IMR-90 (cell line): ENCODE measurements at regions not wholly inside any gene's neighbourhood (a gene's known extent, or its start where the extent isn't known, plus 50 kb on each side); places are given as distances from the start of the nearest gene placed in this dataset.
A peak's percentile ranks its signal among the peaks of the same experiment; 100 is the strongest.

Experiments used
- ATAC-seq: fragments of 200-7000 bp; cut with Tn5 transposase; 2 replicates; pipeline ENCODE4 v1.9.1; 2020; ENCODE audit warnings: low read depth, mild to moderate bottlenecking, moderate library complexity
- BruUV-seq: library from RNA; stranded (reverse); fragments of 400-500 nt; replicated peaks from 2 replicates; lab custom pipeline; 2021; lab: Mats Ljungman, UMichigan
- CTCF ChIA-PET: fragments of 300-600 bp; formaldehyde crosslinking; extraction: SDS; loops from one replicate; lab custom pipeline; 2021; ENCODE audit warnings: antibody characterized with exemption; lab: Yijun Ruan, JAX
- POLR2A ChIA-PET: fragments of 300-600 bp; sonication (Branson Sonifier 250); formaldehyde crosslinking; loops from one replicate; lab custom pipeline; 2022; ENCODE audit warnings: antibody characterized with exemption; ENCODE audit not compliant: unreplicated experiment; lab: Charles Lee
- DNase-seq: peaks from one replicate; pipeline ENCODE4 v3.0.0; 2013
- H2AFZ ChIP-seq: replicated peaks from 2 replicates; pipeline ENCODE3; 2013; ENCODE audit warnings: low read length, mild to moderate bottlenecking; ENCODE audit not compliant: poor library complexity
- H2AK5ac ChIP-seq: 2 replicates; pipeline ENCODE4 v1.6.1; 2013; ENCODE audit warnings: low read depth, low read length, inconsistent platforms
- H2AK9ac ChIP-seq: replicated peaks from 2 replicates; pipeline ENCODE3; 2013; ENCODE audit warnings: mild to moderate bottlenecking, low read depth, low read length, moderate library complexity; ENCODE audit not compliant: poor library complexity
- H2BK120ac ChIP-seq: 2 replicates; pipeline ENCODE4 v1.6.1; 2013; ENCODE audit warnings: low read depth, low read length, inconsistent platforms
- H2BK15ac ChIP-seq: 3 replicates; pipeline ENCODE4 v1.6.1; 2013; ENCODE audit warnings: low read depth, low read length, inconsistent platforms
- H2BK20ac ChIP-seq: 2 replicates; pipeline ENCODE4 v1.6.1; 2013; ENCODE audit warnings: low read depth, mild to moderate bottlenecking, inconsistent platforms, low read length, moderate library complexity
- H2BK5ac ChIP-seq: 2 replicates; pipeline ENCODE4 v1.6.1; 2013; ENCODE audit warnings: mild to moderate bottlenecking, low read depth, low read length, inconsistent platforms; ENCODE audit not compliant: poor library complexity, severe bottlenecking
- H3K14ac ChIP-seq: replicated peaks from 2 replicates; pipeline ENCODE4 v1.6.1; 2013; ENCODE audit warnings: low read depth, low read length, inconsistent platforms
- H3K18ac ChIP-seq: 2 replicates; pipeline ENCODE4 v1.6.1; 2013; ENCODE audit warnings: low read depth, low read length, control low read depth
- H3K23ac ChIP-seq: 2 replicates; pipeline ENCODE4 v1.6.1; 2013; ENCODE audit warnings: low read depth, low read length, inconsistent platforms
- H3K27ac ChIP-seq: 2 replicates; pipeline ENCODE4 v1.5.1; 2013; ENCODE audit warnings: mild to moderate bottlenecking, control low read depth, low read length; ENCODE audit not compliant: insufficient read depth
- H3K27me3 ChIP-seq: 2 replicates; pipeline ENCODE4 v1.6.1; 2013; ENCODE audit warnings: low read length; ENCODE audit not compliant: control insufficient read depth, insufficient read depth
- H3K36me3 ChIP-seq: 2 replicates; pipeline ENCODE4 v1.6.1; 2013; ENCODE audit warnings: low read length, mixed read lengths; ENCODE audit not compliant: control insufficient read depth, insufficient read depth
- H3K4ac ChIP-seq: 2 replicates; pipeline ENCODE4 v1.6.1; 2013; ENCODE audit warnings: low read depth, low read length, inconsistent platforms
- H3K4me1 ChIP-seq: 2 replicates; pipeline ENCODE4 v1.6.1; 2013; ENCODE audit warnings: low read length, mixed read lengths; ENCODE audit not compliant: control insufficient read depth, insufficient read depth
- H3K4me2 ChIP-seq: 2 replicates; pipeline ENCODE4 v1.6.1; 2013; ENCODE audit warnings: low read depth, mild to moderate bottlenecking, control low read depth, low read length, moderate library complexity
- H3K4me3 ChIP-seq: 2 replicates; pipeline ENCODE4 v1.5.1; 2013; ENCODE audit warnings: low read depth, mild to moderate bottlenecking, control low read depth, low read length, moderate library complexity; ENCODE audit not compliant: insufficient read depth
- H3K56ac ChIP-seq: 2 replicates; pipeline ENCODE4 v1.6.1; 2013; ENCODE audit warnings: low read length, inconsistent platforms; ENCODE audit not compliant: insufficient read depth; ENCODE audit errors: extremely low read depth
- H3K79me1 ChIP-seq, 2 experiments: 2 replicates each; pipeline ENCODE4 v1.6.1; 2013; ENCODE audit warnings: low read length in 2 of 2, inconsistent platforms in 1 of 2, low read depth in 1 of 2
- H3K9ac ChIP-seq: 2 replicates; pipeline ENCODE4 v1.6.1; 2013; ENCODE audit warnings: low read depth, low read length, control low read depth
- H3K9me1 ChIP-seq: 2 replicates; pipeline ENCODE4 v1.6.1; 2013; ENCODE audit warnings: low read length, inconsistent platforms; ENCODE audit not compliant: insufficient read depth
- H3K9me3 ChIP-seq: 2 replicates; pipeline ENCODE4 v1.6.1; 2013; ENCODE audit warnings: low read length; ENCODE audit not compliant: control insufficient read depth, insufficient read depth
- H4K20me1 ChIP-seq: 2 replicates; pipeline ENCODE4 v1.6.1; 2013; ENCODE audit warnings: low read length, inconsistent platforms; ENCODE audit not compliant: insufficient read depth
- H4K5ac ChIP-seq: 2 replicates; pipeline ENCODE4 v1.6.1; 2013; ENCODE audit warnings: mild to moderate bottlenecking, low read depth, low read length, control low read depth
- H4K8ac ChIP-seq, 2 experiments: 2 replicates each; pipeline ENCODE4 v1.6.1; 2013; ENCODE audit warnings: low read depth in 2 of 2, low read length in 2 of 2, control low read depth in 1 of 2, inconsistent platforms in 1 of 2
- H4K91ac ChIP-seq: 2 replicates; pipeline ENCODE4 v1.6.1; 2013; ENCODE audit warnings: low read depth, low read length, inconsistent platforms; ENCODE audit not compliant: insufficient read depth
- MAFK ChIP-seq: IDR thresholded peaks from 2 replicates; pipeline ENCODE4 v1.6.1; 2012; ENCODE audit warnings: low read depth, low read length, improper control_type of control experiment
- MAZ ChIP-seq: IDR thresholded peaks from 2 replicates; pipeline ENCODE4 v1.6.1; 2012; ENCODE audit warnings: low read depth, mild to moderate bottlenecking, low read length, improper control_type of control experiment, moderate library complexity, borderline replicate concordance
- WGBS, 2 experiments: methylation state at CpG; one replicate each; pipeline versions ENCODE4 v1.1.5 to v1.1.7; 2013; ENCODE audit warnings: missing lambda C conversion rate in 2 of 2; ENCODE audit not compliant: insufficient read length in 1 of 2; ENCODE audit errors: extremely low coverage in 2 of 2; 5-methylcytosine and 5-hydroxymethylcytosine counted together
- dilution Hi-C: fragments of 300-500 bp; cut with HindIII; formaldehyde crosslinking; loops from one replicate; pipeline ENCODE4 v1.14.3; 2018; ENCODE audit warnings: low sequenced_read_pairs; ENCODE audit not compliant: unreplicated experiment
- in situ Hi-C: fragments of 300-500 bp; cut with MboI; formaldehyde crosslinking; loops from 3 replicates; pipeline ENCODE4 v1.14.3; 2019; ENCODE audit warnings: low sequenced_read_pairs, inconsistent platforms, mixed read lengths
- intact Hi-C: fragments of 100-400 bp; cut with micrococcal nuclease; formaldehyde crosslinking; loops from 2 replicates; pipeline ENCODE4 v1.10.0; 2022

DNA sequence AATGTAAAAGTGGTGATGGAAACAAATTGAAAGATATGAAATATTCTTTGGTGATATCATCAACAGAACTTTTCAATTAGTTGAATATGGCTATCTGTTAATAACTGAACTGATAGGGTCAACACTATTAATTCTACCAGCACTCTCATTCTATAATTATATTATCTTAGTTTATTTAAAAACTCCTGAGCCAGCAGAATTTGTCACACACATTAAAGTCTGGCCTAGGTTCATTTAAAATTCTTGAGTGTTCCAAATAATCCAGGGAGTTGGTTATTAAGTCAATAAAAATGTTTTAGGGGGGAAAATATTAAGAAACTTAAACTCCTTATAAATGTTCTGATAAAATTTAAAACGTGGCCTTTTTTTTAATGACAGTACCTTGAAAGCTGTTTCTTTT is 189.6 kb upstream of the GRM7 start:
- WGBS, 2 experiments, result no CpG with 5 or more reads among the region's 1 CpG
- POLR2A ChIA-PET, result no interaction called here
- BruUV-seq, result no TSS peak

More for the DNA sequence above, 189.6 kb upstream of the GRM7 start:
- H3K79me1 ChIP-seq, result no peaks in the 10 kb centered on the region
- intact Hi-C loops, result no loop called here
- no peak for TF ChIP-seq MAZ
- TF ChIP-seq MAFK, result peak; percentile 33
- no peak overlapping the region for H2AFZ ChIP-seq
- H3K9me3 ChIP-seq, result peaks cover 11% of the 10 kb centered on the region
- CTCF ChIA-PET, result no interaction called here
- ATAC-seq (no peak), DNase-seq (no peak)
- no peak overlapping the region for H2AK9ac ChIP-seq
- H2BK120ac ChIP-seq, result no peak overlapping the region
- H3K4ac ChIP-seq, result no peak overlapping the region
- H2BK15ac ChIP-seq, result no peak overlapping the region
- H3K36me3 ChIP-seq, result no peaks in the 10 kb centered on the region
- H3K56ac ChIP-seq, result no peak overlapping the region
- no peaks in the 10 kb centered on the region for H3K27me3 ChIP-seq
- no peak overlapping the region for H3K23ac ChIP-seq
- H3K9ac ChIP-seq, result no peak overlapping the region
- no peaks in the 10 kb centered on the region for H3K4me1 ChIP-seq
- H2BK20ac ChIP-seq, result no peak overlapping the region
- H3K9me1 ChIP-seq, result no peaks in the 10 kb centered on the region
- dilution Hi-C loops, result no loop called here
- no peak overlapping the region for H3K4me2 ChIP-seq
- H3K27ac ChIP-seq, result no peak overlapping the region
- H4K8ac ChIP-seq, result no peak overlapping the region
- H4K5ac ChIP-seq, result no peak overlapping the region
- no peaks in the 10 kb centered on the region for H4K20me1 ChIP-seq
- H3K4me3 ChIP-seq, result no peak overlapping the region
- H3K14ac ChIP-seq, result no peak overlapping the region
- in situ Hi-C loops, result no loop called here
- H4K91ac ChIP-seq, result no peak overlapping the region
- no peak overlapping the region for H3K18ac ChIP-seq
- H2BK5ac ChIP-seq, result no peak overlapping the region
- H2AK5ac ChIP-seq, result no peak overlapping the region
